Activated T-helper 2 cell treated with anti-CD3 and anti-CD28 coated beads, Interferon-gamma antibody, Interleukin-2, Interleukin-4, amounts not matched to agents 10 μg/mL and 5 μg/mL and 100 μg/mL, durations not matched to agents 14 hours and 24 hours and 36 hours (primary cell): ENCODE measurements at regions not wholly inside any gene's neighbourhood (a gene's known extent, or its start where the extent isn't known, plus 50 kb on each side); places are given as distances from the start of the nearest gene placed in this dataset.

Experiments used
- DNase-seq: peaks from one replicate; pipeline ENCODE4 v3.0.0; 2021; ENCODE audit warnings: low spot score
- H3K27ac Mint-ChIP-seq: one replicate; pipeline ENCODE4 v1.8.0; 2021; ENCODE audit warnings: mixed read lengths
- H3K27me3 Mint-ChIP-seq: one replicate; pipeline ENCODE4 v1.8.0; 2021; ENCODE audit warnings: low read depth, mixed read lengths
- H3K36me3 Mint-ChIP-seq: one replicate; pipeline ENCODE4 v1.8.0; 2021; ENCODE audit warnings: low read depth, mixed read lengths
- H3K4me1 Mint-ChIP-seq: one replicate; pipeline ENCODE4 v1.8.0; 2021; ENCODE audit warnings: low read depth, mixed read lengths
- H3K4me3 Mint-ChIP-seq: one replicate; pipeline ENCODE4 v1.8.0; 2021; ENCODE audit warnings: low read depth, mild to moderate bottlenecking, moderate library complexity, mixed read lengths
- H3K9me3 Mint-ChIP-seq: one replicate; pipeline ENCODE4 v1.8.0; 2021; ENCODE audit warnings: mixed read lengths
- intact Hi-C: fragments of 100-400 bp; cut with micrococcal nuclease; formaldehyde crosslinking; loops from one replicate; pipeline ENCODE4 v1.15.1; 2023

DNA sequence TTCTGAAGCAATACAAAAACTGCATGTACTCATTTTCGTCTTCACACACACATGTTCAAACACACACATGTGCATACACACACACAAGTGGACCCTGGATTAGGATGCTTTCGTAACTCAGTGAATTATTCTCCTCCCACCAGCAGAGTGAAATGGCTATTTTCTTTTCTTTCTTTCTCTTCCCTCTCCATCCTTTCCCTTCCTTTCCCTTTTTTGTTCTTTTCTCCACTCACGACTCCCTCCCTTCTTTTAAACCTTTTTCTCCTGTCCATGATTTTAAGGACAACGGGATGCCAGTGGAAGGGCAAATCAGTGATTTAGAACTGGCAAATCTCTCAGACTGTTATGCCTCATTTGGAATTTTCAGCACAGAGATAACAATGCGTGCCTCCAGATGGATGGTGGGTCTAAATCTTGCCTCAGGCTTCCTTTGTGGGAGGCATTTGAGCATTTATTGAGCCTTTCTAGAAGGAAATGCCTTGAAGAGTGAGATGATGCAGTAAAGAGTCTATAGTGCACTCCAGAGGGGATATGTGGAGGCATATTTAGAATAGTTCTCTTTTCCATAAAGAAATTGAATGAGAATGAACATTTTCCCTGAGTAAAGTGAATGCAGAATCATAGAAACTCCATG, 130.4 kb upstream of the SLC7A14 start:
- DNase-seq = no peak
- Mint-ChIP-seq H3K36me3 (no peaks in the 10 kb centered on the region), H3K4me1 (no peaks in the 10 kb centered on the region), H3K9me3 (no peaks in the 10 kb centered on the region), H3K4me3 (no peak overlapping the region), H3K27ac (no peak overlapping the region), H3K27me3 (peaks cover 20% of the 10 kb centered on the region)
- intact Hi-C loops = no loop called here

GRCh38 chr3:170714562-170715535, 129.0 kb upstream of the SLC7A14 start:
- intact Hi-C loops = no loop called here
- H3K9me3 Mint-ChIP-seq = peaks cover 13% of the 10 kb centered on the region
- H3K36me3 Mint-ChIP-seq = no peaks in the 10 kb centered on the region
- peaks cover 16% of the 10 kb centered on the region for H3K27me3 Mint-ChIP-seq
- H3K27ac Mint-ChIP-seq = no peak overlapping the region
- H3K4me3 Mint-ChIP-seq = no peak overlapping the region
- no peak for DNase-seq
- H3K4me1 Mint-ChIP-seq = no peaks in the 10 kb centered on the region

- DNase-seq = no peak
- H3K4me3 Mint-ChIP-seq = no peak overlapping the region
Measured at GRCh38 chr3:170714122-170714521, 128.2 kb upstream of the SLC7A14 start.

DNA sequence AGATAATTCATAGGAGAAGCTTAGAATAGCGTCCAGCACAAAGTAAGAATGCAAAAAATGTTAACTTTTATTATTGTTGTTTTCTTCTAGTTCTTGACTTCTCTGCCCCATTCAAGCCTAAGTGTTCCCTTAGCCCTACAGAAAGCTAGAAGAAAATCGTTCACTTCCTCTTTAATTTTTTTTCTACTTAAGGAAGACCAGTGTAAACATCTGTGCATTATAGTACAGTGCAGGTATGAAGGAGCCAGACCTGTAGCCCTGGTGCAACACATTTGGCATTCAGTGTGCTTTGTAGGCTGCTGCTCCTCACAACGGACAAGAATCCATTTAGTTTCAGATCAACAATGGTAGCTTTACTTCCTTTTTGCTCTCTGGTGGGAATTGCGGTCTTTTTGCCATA, 127.8 kb upstream of the SLC7A14 start:
- H3K36me3 Mint-ChIP-seq = no peaks in the 10 kb centered on the region
- H3K9me3 Mint-ChIP-seq = peaks cover 20% of the 10 kb centered on the region
- no peak overlapping the region for H3K27ac Mint-ChIP-seq
- H3K4me1 Mint-ChIP-seq = no peaks in the 10 kb centered on the region
- peaks cover 16% of the 10 kb centered on the region for H3K27me3 Mint-ChIP-seq
- no peak for DNase-seq
- intact Hi-C loops = no loop called here
- H3K4me3 Mint-ChIP-seq = no peak overlapping the region

More at GRCh38 chr3:170714122-170714521, 128.2 kb upstream of the SLC7A14 start:
- H3K27me3 Mint-ChIP-seq = peaks cover 16% of the 10 kb centered on the region
- H3K36me3 Mint-ChIP-seq = no peaks in the 10 kb centered on the region
- no peaks in the 10 kb centered on the region for H3K4me1 Mint-ChIP-seq
- H3K27ac Mint-ChIP-seq = no peak overlapping the region
- intact Hi-C loops = no loop called here
- peaks cover 18% of the 10 kb centered on the region for H3K9me3 Mint-ChIP-seq

DNA sequence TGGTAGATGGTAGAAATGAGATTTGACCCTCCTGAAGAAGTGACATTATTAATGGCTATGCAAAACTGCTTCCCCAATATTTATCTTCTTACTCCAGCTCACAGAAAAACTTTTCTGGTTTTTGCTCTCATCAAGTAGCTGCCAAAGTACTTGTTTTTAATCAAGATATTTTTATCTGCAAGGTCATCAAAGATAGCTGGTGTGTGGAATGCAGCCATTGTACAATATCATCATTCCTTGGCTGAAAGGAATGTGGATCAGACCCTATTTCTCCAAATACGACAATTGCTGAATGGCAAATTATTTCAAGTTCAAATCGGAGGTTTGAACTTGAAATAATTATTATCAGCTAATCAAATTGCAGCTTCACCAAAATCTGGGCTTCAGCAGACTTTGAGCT, 126.9 kb upstream of the SLC7A14 start:
- H3K4me1 Mint-ChIP-seq = no peaks in the 10 kb centered on the region
- H3K4me3 Mint-ChIP-seq = no peak overlapping the region
- peaks cover 20% of the 10 kb centered on the region for H3K9me3 Mint-ChIP-seq
- intact Hi-C loops = no loop called here
- no peak for DNase-seq
- H3K36me3 Mint-ChIP-seq = no peaks in the 10 kb centered on the region
- peaks cover 16% of the 10 kb centered on the region for H3K27me3 Mint-ChIP-seq
- H3K27ac Mint-ChIP-seq = no peak overlapping the region

- peaks cover 17% of the 10 kb centered on the region for H3K27me3 Mint-ChIP-seq
- no peak overlapping the region for H3K27ac Mint-ChIP-seq
- H3K9me3 Mint-ChIP-seq = peaks cover 20% of the 10 kb centered on the region
- intact Hi-C loops = no loop called here
- DNase-seq = no peak
- H3K4me3 Mint-ChIP-seq = no peak overlapping the region
- H3K4me1 Mint-ChIP-seq = no peaks in the 10 kb centered on the region
- no peaks in the 10 kb centered on the region for H3K36me3 Mint-ChIP-seq
Measured at GRCh38 chr3:170712336-170712735, 126.5 kb upstream of the SLC7A14 start.

DNA sequence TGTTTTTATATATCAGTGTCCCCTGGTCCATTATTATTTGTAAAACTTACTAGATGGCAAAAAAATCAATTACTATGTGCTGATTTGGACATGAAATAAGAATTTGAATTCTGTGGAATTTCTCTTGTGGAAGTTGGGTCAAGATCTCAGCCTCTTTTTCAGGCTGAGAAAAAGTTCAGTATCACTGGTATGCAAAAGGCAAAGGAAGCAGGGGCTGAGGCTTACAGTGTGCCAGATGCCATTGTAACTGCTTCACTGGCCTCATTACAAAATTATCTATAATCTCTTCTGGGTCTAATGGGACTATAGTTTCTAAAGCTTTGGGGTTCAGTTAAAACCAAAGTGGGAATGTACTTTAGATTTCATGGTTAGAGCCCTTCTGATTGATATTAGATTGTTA, 125.9 kb upstream of the SLC7A14 start:
- H3K9me3 Mint-ChIP-seq = peaks cover 20% of the 10 kb centered on the region
- intact Hi-C loops = no loop called here
- H3K27me3 Mint-ChIP-seq = peaks cover 17% of the 10 kb centered on the region
- H3K4me1 Mint-ChIP-seq = no peaks in the 10 kb centered on the region
- no peak overlapping the region for H3K27ac Mint-ChIP-seq
- no peak overlapping the region for H3K4me3 Mint-ChIP-seq
- H3K36me3 Mint-ChIP-seq = no peaks in the 10 kb centered on the region
- DNase-seq = no peak

DNA sequence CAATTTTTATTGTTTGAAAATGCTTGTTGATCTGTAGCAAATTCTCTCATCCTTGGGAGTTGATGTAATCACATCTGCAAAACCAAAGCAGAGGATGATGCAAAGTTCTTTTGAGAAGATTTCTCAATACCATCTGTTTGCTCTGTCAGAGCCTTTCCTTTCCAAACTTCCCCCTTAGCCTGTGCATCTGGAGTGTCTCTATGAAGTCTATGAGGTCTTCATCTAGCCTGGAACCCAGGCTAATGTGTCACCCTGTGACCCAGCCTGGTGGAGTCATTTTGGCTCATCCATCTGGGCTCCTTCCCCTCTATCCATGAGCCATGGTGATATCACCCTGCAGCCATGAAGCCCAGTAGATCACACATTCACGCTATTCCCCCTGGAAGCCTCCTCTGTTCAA, 123.2 kb upstream of the SLC7A14 start:
- Mint-ChIP-seq H3K27ac (no peak overlapping the region), H3K27me3 (peaks cover 8% of the 10 kb centered on the region), H3K4me1 (no peaks in the 10 kb centered on the region), H3K9me3 (peaks cover 20% of the 10 kb centered on the region), H3K36me3 (no peaks in the 10 kb centered on the region), H3K4me3 (no peak overlapping the region)
- no peak for DNase-seq
- intact Hi-C loops = no loop called here

GRCh38 chr3:170707899-170708298, 122.0 kb upstream of the SLC7A14 start:
- no peak overlapping the region for H3K27ac Mint-ChIP-seq
- H3K27me3 Mint-ChIP-seq = peaks cover 8% of the 10 kb centered on the region
- intact Hi-C loops = no loop called here
- no peak for DNase-seq
- no peaks in the 10 kb centered on the region for H3K4me1 Mint-ChIP-seq
- peaks cover 20% of the 10 kb centered on the region for H3K9me3 Mint-ChIP-seq
- H3K36me3 Mint-ChIP-seq = no peaks in the 10 kb centered on the region
- no peak overlapping the region for H3K4me3 Mint-ChIP-seq

GRCh38 chr3:170705131-170705530, 119.3 kb upstream of the SLC7A14 start:
- no peak overlapping the region for H3K4me3 Mint-ChIP-seq
- H3K27me3 Mint-ChIP-seq = peaks cover 3% of the 10 kb centered on the region
- no peaks in the 10 kb centered on the region for H3K36me3 Mint-ChIP-seq
- peaks cover 10% of the 10 kb centered on the region for H3K9me3 Mint-ChIP-seq
- no peaks in the 10 kb centered on the region for H3K4me1 Mint-ChIP-seq
- no peak for DNase-seq
- H3K27ac Mint-ChIP-seq = no peak overlapping the region
- intact Hi-C loops = no loop called here

GRCh38 chr3:170703121-170703588, 117.3 kb upstream of the SLC7A14 start:
- no peak overlapping the region for H3K4me3 Mint-ChIP-seq
- no peak for DNase-seq
- no peak overlapping the region for H3K27ac Mint-ChIP-seq
- H3K9me3 Mint-ChIP-seq = no peaks in the 10 kb centered on the region
- intact Hi-C loops = no loop called here
- H3K36me3 Mint-ChIP-seq = no peaks in the 10 kb centered on the region
- peaks cover 3% of the 10 kb centered on the region for H3K27me3 Mint-ChIP-seq
- peaks cover 5% of the 10 kb centered on the region for H3K4me1 Mint-ChIP-seq

DNA sequence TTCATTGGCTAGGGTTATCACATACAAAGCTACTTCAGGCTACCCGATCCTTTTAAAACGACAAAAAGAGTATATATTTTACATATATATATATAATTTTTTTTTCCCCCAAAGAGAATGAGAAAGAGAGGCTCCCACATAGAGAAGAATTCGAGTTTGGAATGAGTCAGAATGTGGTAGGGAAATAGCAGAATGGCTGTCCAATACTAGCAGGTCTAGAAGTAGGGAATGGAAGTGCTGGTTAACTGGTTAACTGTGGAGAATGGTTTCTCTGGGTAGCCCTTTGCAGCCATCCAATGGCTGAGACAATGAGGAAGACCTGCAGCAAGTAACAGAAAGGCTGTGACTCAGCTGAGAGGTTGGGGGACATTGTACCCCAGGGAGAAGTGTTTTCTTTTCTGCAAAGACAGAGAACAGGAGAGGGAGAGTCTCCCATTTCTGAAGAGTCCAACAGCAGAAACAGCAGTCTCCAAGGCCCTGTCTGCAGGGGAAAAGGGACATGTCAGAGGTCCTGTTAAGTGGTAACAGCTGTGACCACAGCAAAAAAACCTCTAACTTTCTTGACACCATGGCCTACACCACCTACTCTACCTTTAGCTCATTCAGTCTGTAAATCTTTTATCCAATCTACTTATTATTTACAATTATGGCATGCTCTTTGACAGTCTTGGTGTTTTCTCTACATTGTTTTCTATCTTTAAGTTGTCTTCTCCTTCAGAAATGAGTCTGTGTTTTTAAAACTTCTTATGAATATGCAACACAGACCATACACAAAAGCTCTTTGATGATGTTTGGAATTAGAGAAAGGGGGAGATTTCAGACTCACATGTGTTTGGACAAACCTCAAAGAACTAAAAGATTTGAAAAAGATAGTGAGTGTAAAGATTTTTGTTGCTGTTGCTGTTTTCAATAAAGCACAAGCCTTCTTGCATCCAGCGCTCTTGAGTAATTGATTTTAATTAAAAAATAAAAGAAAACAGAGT, 116.1 kb upstream of the SLC7A14 start:
- H3K27me3 Mint-ChIP-seq = no peaks in the 10 kb centered on the region

More for the DNA sequence above, 116.1 kb upstream of the SLC7A14 start:
- DNase-seq = no peak
- Mint-ChIP-seq H3K27ac (no peak overlapping the region), H3K4me1 (peaks cover 12% of the 10 kb centered on the region), H3K9me3 (no peaks in the 10 kb centered on the region), H3K36me3 (no peaks in the 10 kb centered on the region), H3K4me3 (no peak overlapping the region)
- intact Hi-C loops = no loop called here
